ENCODE measurements at regions not wholly inside any gene's neighbourhood (a gene's known extent, or its start where the extent isn't known, plus 50 kb on each side); places are given as distances from the start of the nearest gene placed in this dataset.

GRCh38 chr6:963456-963855 is 270.5 kb upstream of the EXOC2 start:
- no peak overlapping the region for H3K4me3 ChIP-seq (ENCODE audit: low read depth in 1 of 2, low read length in 2 of 2)
- H3K27ac ChIP-seq (ENCODE audit: low read length), result no peak overlapping the region
- H3K9me3 ChIP-seq (ENCODE audit: control insufficient read depth in 1 of 2, low read length in 2 of 2), result no peaks in the 10 kb centered on the region
- H3K27me3 ChIP-seq (ENCODE audit: low read depth, low read length), result no peaks in the 10 kb centered on the region
- H3K36me3 ChIP-seq (ENCODE audit: control insufficient read depth in 1 of 2, insufficient read depth in 2 of 2, low read length in 2 of 2), result no peaks in the 10 kb centered on the region
- no peaks in the 10 kb centered on the region for H3K4me1 ChIP-seq (ENCODE audit: control insufficient read depth in 1 of 2, insufficient read depth in 2 of 2, low read length in 2 of 2)

GRCh38 chr6:961407-961960 is 268.5 kb upstream of the EXOC2 start:
- H3K36me3 ChIP-seq (ENCODE audit: control insufficient read depth in 1 of 2, insufficient read depth in 2 of 2, low read length in 2 of 2), result no peaks in the 10 kb centered on the region

GRCh38 chr6:960356-960755 is 267.4 kb upstream of the EXOC2 start:
- H3K36me3 ChIP-seq (ENCODE audit: control insufficient read depth in 1 of 2, insufficient read depth in 2 of 2, low read length in 2 of 2), result no peaks in the 10 kb centered on the region
- no peaks in the 10 kb centered on the region for H3K27me3 ChIP-seq (ENCODE audit: low read depth, low read length)
- H3K4me1 ChIP-seq (ENCODE audit: control insufficient read depth in 1 of 2, insufficient read depth in 2 of 2, low read length in 2 of 2), result no peaks in the 10 kb centered on the region
- no peak overlapping the region for H3K4me3 ChIP-seq (ENCODE audit: low read depth in 1 of 2, low read length in 2 of 2)
- no peak overlapping the region for H3K27ac ChIP-seq (ENCODE audit: low read length)
- H3K9me3 ChIP-seq (ENCODE audit: control insufficient read depth in 1 of 2, low read length in 2 of 2), result no peaks in the 10 kb centered on the region

More at GRCh38 chr6:961407-961960, 268.5 kb upstream of the EXOC2 start:
- no peak overlapping the region for H3K27ac ChIP-seq (ENCODE audit: low read length)
- H3K4me1 ChIP-seq (ENCODE audit: control insufficient read depth in 1 of 2, insufficient read depth in 2 of 2, low read length in 2 of 2), result no peaks in the 10 kb centered on the region
- no peak overlapping the region for H3K4me3 ChIP-seq (ENCODE audit: low read depth in 1 of 2, low read length in 2 of 2)
- no peaks in the 10 kb centered on the region for H3K9me3 ChIP-seq (ENCODE audit: control insufficient read depth in 1 of 2, low read length in 2 of 2)
- H3K27me3 ChIP-seq (ENCODE audit: low read depth, low read length), result no peaks in the 10 kb centered on the region

- Histone ChIP-seq H3K27ac (ENCODE audit: low read length) (no peak overlapping the region), H3K4me1 (ENCODE audit: control insufficient read depth in 1 of 2, insufficient read depth in 2 of 2, low read length in 2 of 2) (no peaks in the 10 kb centered on the region), H3K4me3 (ENCODE audit: low read depth in 1 of 2, low read length in 2 of 2) (no peak overlapping the region), H3K36me3 (ENCODE audit: control insufficient read depth in 1 of 2, insufficient read depth in 2 of 2, low read length in 2 of 2) (no peaks in the 10 kb centered on the region), H3K27me3 (ENCODE audit: low read depth, low read length) (no peaks in the 10 kb centered on the region), H3K9me3 (ENCODE audit: control insufficient read depth in 1 of 2, low read length in 2 of 2) (no peaks in the 10 kb centered on the region)
Observed at GRCh38 chr6:958488-958887, 265.5 kb upstream of the EXOC2 start.

GRCh38 chr6:951399-952181 is 258.7 kb upstream of the EXOC2 start:
- Histone ChIP-seq H3K4me1 (ENCODE audit: control insufficient read depth in 1 of 2, insufficient read depth in 2 of 2, low read length in 2 of 2) (no peaks in the 10 kb centered on the region), H3K27me3 (ENCODE audit: low read depth, low read length) (no peaks in the 10 kb centered on the region), H3K36me3 (ENCODE audit: control insufficient read depth in 1 of 2, insufficient read depth in 2 of 2, low read length in 2 of 2) (no peaks in the 10 kb centered on the region), H3K27ac (ENCODE audit: low read length) (no peak overlapping the region), H3K9me3 (ENCODE audit: control insufficient read depth in 1 of 2, low read length in 2 of 2) (no peaks in the 10 kb centered on the region), H3K4me3 (ENCODE audit: low read depth in 1 of 2, low read length in 2 of 2) (no peak overlapping the region)

- Histone ChIP-seq H3K4me1 (ENCODE audit: control insufficient read depth in 1 of 2, insufficient read depth in 2 of 2, low read length in 2 of 2) (no peaks in the 10 kb centered on the region), H3K36me3 (ENCODE audit: control insufficient read depth in 1 of 2, insufficient read depth in 2 of 2, low read length in 2 of 2) (no peaks in the 10 kb centered on the region), H3K27ac (ENCODE audit: low read length) (no peak overlapping the region), H3K9me3 (ENCODE audit: control insufficient read depth in 1 of 2, low read length in 2 of 2) (peaks cover 0 to 5% of the 10 kb centered on the region in 2 donors), H3K4me3 (ENCODE audit: low read depth in 1 of 2, low read length in 2 of 2) (no peak overlapping the region), H3K27me3 (ENCODE audit: low read depth, low read length) (no peaks in the 10 kb centered on the region)
Observed at GRCh38 chr6:947235-947934, 254.4 kb upstream of the EXOC2 start.

- no peaks in the 10 kb centered on the region for H3K36me3 ChIP-seq (ENCODE audit: control insufficient read depth in 1 of 2, insufficient read depth in 2 of 2, low read length in 2 of 2)
- no peak overlapping the region for H3K27ac ChIP-seq (ENCODE audit: low read length)
- H3K4me3 ChIP-seq (ENCODE audit: low read depth in 1 of 2, low read length in 2 of 2), result no peak overlapping the region
- peaks cover 0 to 5% of the 10 kb centered on the region in 2 donors for H3K9me3 ChIP-seq (ENCODE audit: control insufficient read depth in 1 of 2, low read length in 2 of 2)
- no peaks in the 10 kb centered on the region for H3K27me3 ChIP-seq (ENCODE audit: low read depth, low read length)
- no peaks in the 10 kb centered on the region for H3K4me1 ChIP-seq (ENCODE audit: control insufficient read depth in 1 of 2, insufficient read depth in 2 of 2, low read length in 2 of 2)
Observed at GRCh38 chr6:946546-946945, 253.6 kb upstream of the EXOC2 start.

- peaks cover 0 to 5% of the 10 kb centered on the region in 2 donors for H3K9me3 ChIP-seq (ENCODE audit: control insufficient read depth in 1 of 2, low read length in 2 of 2)
- H3K27me3 ChIP-seq (ENCODE audit: low read depth, low read length), result no peaks in the 10 kb centered on the region
- no peak overlapping the region for H3K4me3 ChIP-seq (ENCODE audit: low read depth in 1 of 2, low read length in 2 of 2)
- no peak overlapping the region for H3K27ac ChIP-seq (ENCODE audit: low read length)
- H3K36me3 ChIP-seq (ENCODE audit: control insufficient read depth in 1 of 2, insufficient read depth in 2 of 2, low read length in 2 of 2), result no peaks in the 10 kb centered on the region
- no peaks in the 10 kb centered on the region for H3K4me1 ChIP-seq (ENCODE audit: control insufficient read depth in 1 of 2, insufficient read depth in 2 of 2, low read length in 2 of 2)
Observed at GRCh38 chr6:939526-940252, 246.8 kb upstream of the EXOC2 start.

- H3K36me3 ChIP-seq (ENCODE audit: control insufficient read depth in 1 of 2, insufficient read depth in 2 of 2, low read length in 2 of 2), result no peaks in the 10 kb centered on the region
- no peak overlapping the region for H3K27ac ChIP-seq (ENCODE audit: low read length)
- H3K4me1 ChIP-seq (ENCODE audit: control insufficient read depth in 1 of 2, insufficient read depth in 2 of 2, low read length in 2 of 2), result no peaks in the 10 kb centered on the region
- H3K4me3 ChIP-seq (ENCODE audit: low read depth in 1 of 2, low read length in 2 of 2), result no peak overlapping the region
- H3K9me3 ChIP-seq (ENCODE audit: control insufficient read depth in 1 of 2, low read length in 2 of 2), result no peaks in the 10 kb centered on the region
- no peaks in the 10 kb centered on the region for H3K27me3 ChIP-seq (ENCODE audit: low read depth, low read length)
Observed at GRCh38 chr6:938916-939315, 246.0 kb upstream of the EXOC2 start.

GRCh38 chr6:938271-938905 is 245.4 kb upstream of the EXOC2 start:
- H3K27me3 ChIP-seq (ENCODE audit: low read depth, low read length), result no peaks in the 10 kb centered on the region
- no peak overlapping the region for H3K27ac ChIP-seq (ENCODE audit: low read length)
- H3K36me3 ChIP-seq (ENCODE audit: control insufficient read depth in 1 of 2, insufficient read depth in 2 of 2, low read length in 2 of 2), result no peaks in the 10 kb centered on the region
- H3K9me3 ChIP-seq (ENCODE audit: control insufficient read depth in 1 of 2, low read length in 2 of 2), result no peaks in the 10 kb centered on the region
- no peaks in the 10 kb centered on the region for H3K4me1 ChIP-seq (ENCODE audit: control insufficient read depth in 1 of 2, insufficient read depth in 2 of 2, low read length in 2 of 2)
- no peak overlapping the region for H3K4me3 ChIP-seq (ENCODE audit: low read depth in 1 of 2, low read length in 2 of 2)

- no peak overlapping the region for H3K4me3 ChIP-seq (ENCODE audit: low read depth in 1 of 2, low read length in 2 of 2)
- H3K27ac ChIP-seq (ENCODE audit: low read length), result no peak overlapping the region
- H3K9me3 ChIP-seq (ENCODE audit: control insufficient read depth in 1 of 2, low read length in 2 of 2), result no peaks in the 10 kb centered on the region
- no peaks in the 10 kb centered on the region for H3K36me3 ChIP-seq (ENCODE audit: control insufficient read depth in 1 of 2, insufficient read depth in 2 of 2, low read length in 2 of 2)
- H3K4me1 ChIP-seq (ENCODE audit: control insufficient read depth in 1 of 2, insufficient read depth in 2 of 2, low read length in 2 of 2), result no peaks in the 10 kb centered on the region
- no peaks in the 10 kb centered on the region for H3K27me3 ChIP-seq (ENCODE audit: low read depth, low read length)
Observed at GRCh38 chr6:935582-935981, 242.6 kb upstream of the EXOC2 start.

Data from muscle layer of duodenum (tissue), 2 donors.